Tibial nerve (tissue), 4 donors: ENCODE measurements at regions not wholly inside any gene's neighbourhood (a gene's known extent, or its start where the extent isn't known, plus 50 kb on each side); places are given as distances from the start of the nearest gene placed in this dataset.
A peak's percentile ranks its signal among the peaks of the same experiment; 100 is the strongest.

ENCODE experiments used
- DNase-seq, 2 donors: peaks; one replicate each; pipeline ENCODE4 v3.0.0-alpha.2; 2019; ENCODE audit warnings: low spot score in 2 of 2
- H3K27ac ChIP-seq, 4 donors: fragments of 200-600 bp; sonication (generic) in 3 of 4; one replicate each; pipeline ENCODE4 v1.5.1; 2017 to 2019; ENCODE audit warnings: mild to moderate bottlenecking in 1 of 4
- H3K27me3 ChIP-seq, 2 donors: fragments of 200-600 bp; sonication (generic) in 1 of 2; one replicate each; pipeline versions ENCODE4 v1.5.1 to v1.6.0; 2017 to 2019
- H3K36me3 ChIP-seq, 3 donors: fragments of 200-600 bp; sonication (generic); one replicate each; pipeline ENCODE4 v1.5.1; 2018 to 2019
- H3K4me1 ChIP-seq, 4 donors: fragments of 200-600 bp; sonication (generic) in 3 of 4; one replicate each; pipeline ENCODE4 v1.5.1; 2017 to 2019
- H3K4me3 ChIP-seq, 4 donors: fragments of 200-600 bp; sonication (generic) in 3 of 4; one replicate each; pipeline ENCODE4 v1.5.1; 2017 to 2019; ENCODE audit warnings: mild to moderate bottlenecking in 1 of 4, moderate library complexity in 1 of 4
- H3K9me3 ChIP-seq, 4 donors: fragments of 200-600 bp; sonication (generic) in 3 of 4; one replicate each; pipeline ENCODE4 v1.5.1; 2017 to 2019
- EP300 ChIP-seq, 2 donors: sonication (generic); formaldehyde crosslinking; IDR thresholded peaks; one replicate each; pipeline ENCODE4 v1.6.1; 2017; ENCODE audit warnings: antibody characterized with exemption in 2 of 2, mild to moderate bottlenecking in 1 of 2
- POLR2A ChIP-seq, 2 donors: fragments of 450-650 bp; IDR thresholded peaks; one replicate each; pipeline ENCODE4 v1.6.1; 2017; ENCODE audit warnings: antibody characterized with exemption in 2 of 2, mild to moderate bottlenecking in 2 of 2, moderate library complexity in 2 of 2
- WGBS, 2 donors: methylation state at CpG; one replicate each; pipeline ENCODE4 v1.1.5; 2018; 5-methylcytosine and 5-hydroxymethylcytosine counted together
- TF ChIP-seq, protein P1 (sequence below), 5 experiments: fragments of 200-600 bp in 3 of 5; fragments of 450-650 bp in 2 of 5; sonication (generic) in 3 of 5; IDR thresholded peaks; one replicate each; pipeline ENCODE4 v1.5.1; 2016 to 2019; ENCODE audit warnings: antibody characterized with exemption in 5 of 5, mild to moderate bottlenecking in 3 of 5, moderate library complexity in 2 of 5

DNA sequence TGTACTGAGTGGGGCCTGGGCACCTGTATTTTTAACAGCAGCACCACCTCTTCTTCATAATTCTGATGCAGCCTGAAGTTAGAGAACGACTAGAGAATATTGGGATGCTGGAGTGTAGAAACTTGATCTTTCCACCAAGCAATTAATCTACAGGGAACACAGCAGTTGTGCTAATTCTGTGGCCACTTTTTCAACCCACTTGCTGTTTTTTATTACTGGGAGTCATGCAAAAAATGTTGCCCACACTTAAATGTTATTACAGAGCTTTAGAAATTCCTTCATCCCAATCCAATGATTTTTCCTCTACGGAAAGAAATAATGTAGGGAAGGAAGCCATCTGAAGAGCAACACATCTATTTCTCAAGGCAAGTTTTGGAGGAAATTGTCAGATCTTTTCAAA is 190.9 kb upstream of the TUT7 start:
- no peaks in the 10 kb centered on the region for H3K4me1 ChIP-seq
- H3K4me3 ChIP-seq: no peak overlapping the region
- no peaks in the 10 kb centered on the region for H3K36me3 ChIP-seq
- H3K27me3 ChIP-seq: no peaks in the 10 kb centered on the region
- TF ChIP-seq POLR2A (IDR thresholded peaks at IDR 0.05): no peak
- no peak for TF ChIP-seq EP300 (IDR thresholded peaks at IDR 0.05)
- no peak for DNase-seq
- H3K9me3 ChIP-seq: no peaks in the 10 kb centered on the region
- no peak overlapping the region for H3K27ac ChIP-seq
- WGBS, 2 donors: 36 to 45% methylated on average over 2 of the region's 2 CpGs

- Histone ChIP-seq H3K4me3 (no peak overlapping the region), H3K9me3 (peaks cover 0 to 5% (median 0%) of the 10 kb centered on the region in 4 donors), H3K27ac (no peak overlapping the region), H3K4me1 (no peaks in the 10 kb centered on the region), H3K36me3 (no peaks in the 10 kb centered on the region), H3K27me3 (no peaks in the 10 kb centered on the region)
- 47 to 48% methylated on average over 2 of the region's 2 CpGs for WGBS, 2 donors
- no peak for TF ChIP-seq POLR2A (IDR thresholded peaks at IDR 0.05)
- TF ChIP-seq EP300 (IDR thresholded peaks at IDR 0.05): no peak
- TF ChIP-seq, protein P1, sequence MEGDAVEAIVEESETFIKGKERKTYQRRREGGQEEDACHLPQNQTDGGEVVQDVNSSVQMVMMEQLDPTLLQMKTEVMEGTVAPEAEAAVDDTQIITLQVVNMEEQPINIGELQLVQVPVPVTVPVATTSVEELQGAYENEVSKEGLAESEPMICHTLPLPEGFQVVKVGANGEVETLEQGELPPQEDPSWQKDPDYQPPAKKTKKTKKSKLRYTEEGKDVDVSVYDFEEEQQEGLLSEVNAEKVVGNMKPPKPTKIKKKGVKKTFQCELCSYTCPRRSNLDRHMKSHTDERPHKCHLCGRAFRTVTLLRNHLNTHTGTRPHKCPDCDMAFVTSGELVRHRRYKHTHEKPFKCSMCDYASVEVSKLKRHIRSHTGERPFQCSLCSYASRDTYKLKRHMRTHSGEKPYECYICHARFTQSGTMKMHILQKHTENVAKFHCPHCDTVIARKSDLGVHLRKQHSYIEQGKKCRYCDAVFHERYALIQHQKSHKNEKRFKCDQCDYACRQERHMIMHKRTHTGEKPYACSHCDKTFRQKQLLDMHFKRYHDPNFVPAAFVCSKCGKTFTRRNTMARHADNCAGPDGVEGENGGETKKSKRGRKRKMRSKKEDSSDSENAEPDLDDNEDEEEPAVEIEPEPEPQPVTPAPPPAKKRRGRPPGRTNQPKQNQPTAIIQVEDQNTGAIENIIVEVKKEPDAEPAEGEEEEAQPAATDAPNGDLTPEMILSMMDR (IDR thresholded peaks at IDR 0.05): no peak
- no peak for DNase-seq
Measured at GRCh38 chr9:86541014-86541570, 186.9 kb upstream of the TUT7 start.

GRCh38 chr9:86535406-86535915 is 181.3 kb upstream of the TUT7 start:
- H3K27ac ChIP-seq: peak overlapping the region in 1 of 4 donors; percentile 40
- peaks cover 0 to 7% (median 0%) of the 10 kb centered on the region in 4 donors for H3K9me3 ChIP-seq
- WGBS, 2 donors: 82 to 84% methylated on average over 5 of the region's 5 CpGs
- no peaks in the 10 kb centered on the region for H3K4me1 ChIP-seq
- no peaks in the 10 kb centered on the region for H3K27me3 ChIP-seq
- no peak overlapping the region for H3K4me3 ChIP-seq
- no peak for TF ChIP-seq POLR2A (IDR thresholded peaks at IDR 0.05)
- TF ChIP-seq EP300 (IDR thresholded peaks at IDR 0.05): no peak
- TF ChIP-seq, protein P1 (IDR thresholded peaks at IDR 0.05): no peak
- no peak for DNase-seq
- H3K36me3 ChIP-seq: no peaks in the 10 kb centered on the region

DNA sequence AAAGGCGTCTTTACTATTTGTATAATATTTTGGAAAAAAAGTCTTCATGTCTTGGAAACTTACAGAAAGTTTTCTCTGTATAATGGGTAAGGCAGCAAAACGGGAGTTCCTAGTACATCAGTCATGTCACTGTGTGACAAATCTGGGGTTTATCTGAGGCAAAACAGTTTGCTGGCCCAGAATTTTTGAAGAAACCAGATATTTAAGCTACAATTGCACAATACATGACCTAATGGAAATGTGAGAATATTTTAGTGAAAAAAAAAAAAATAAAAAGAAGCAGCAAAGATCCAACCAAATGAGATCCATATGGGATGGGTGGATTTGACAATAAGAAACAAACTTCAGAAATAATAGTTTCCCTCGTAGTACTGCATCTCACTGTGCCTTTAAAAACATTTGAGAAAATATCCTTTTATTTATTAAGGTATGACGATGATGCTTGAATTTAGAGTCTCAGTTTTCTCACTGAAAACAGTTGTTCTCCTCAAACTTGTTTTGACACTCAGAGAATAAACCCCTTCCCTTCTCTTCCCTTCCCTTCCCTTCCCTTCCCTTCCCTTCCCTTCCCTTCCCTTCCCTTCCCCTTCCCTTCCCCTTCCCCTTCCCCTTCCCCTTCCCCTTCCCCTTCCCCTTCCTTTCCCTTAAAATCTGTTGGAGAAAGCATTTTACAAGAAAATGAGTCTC is 180.5 kb upstream of the TUT7 start:
- H3K36me3 ChIP-seq: no peaks in the 10 kb centered on the region
- H3K27me3 ChIP-seq: no peaks in the 10 kb centered on the region
- DNase-seq: no peak
- H3K27ac ChIP-seq: peak overlapping the region in 1 of 4 donors; percentile 40
- no peaks in the 10 kb centered on the region for H3K4me1 ChIP-seq
- WGBS, 2 donors: 52 to 68% methylated on average over 4 of the region's 4 CpGs
- peaks cover 0 to 7% (median 0%) of the 10 kb centered on the region in 4 donors for H3K9me3 ChIP-seq
- H3K4me3 ChIP-seq: no peak overlapping the region
- TF ChIP-seq POLR2A (IDR thresholded peaks at IDR 0.05) (no peak), EP300 (IDR thresholded peaks at IDR 0.05) (peak in 1 of 2 donors; percentile 61)
- TF ChIP-seq, protein P1 (IDR thresholded peaks at IDR 0.05): no peak

DNA sequence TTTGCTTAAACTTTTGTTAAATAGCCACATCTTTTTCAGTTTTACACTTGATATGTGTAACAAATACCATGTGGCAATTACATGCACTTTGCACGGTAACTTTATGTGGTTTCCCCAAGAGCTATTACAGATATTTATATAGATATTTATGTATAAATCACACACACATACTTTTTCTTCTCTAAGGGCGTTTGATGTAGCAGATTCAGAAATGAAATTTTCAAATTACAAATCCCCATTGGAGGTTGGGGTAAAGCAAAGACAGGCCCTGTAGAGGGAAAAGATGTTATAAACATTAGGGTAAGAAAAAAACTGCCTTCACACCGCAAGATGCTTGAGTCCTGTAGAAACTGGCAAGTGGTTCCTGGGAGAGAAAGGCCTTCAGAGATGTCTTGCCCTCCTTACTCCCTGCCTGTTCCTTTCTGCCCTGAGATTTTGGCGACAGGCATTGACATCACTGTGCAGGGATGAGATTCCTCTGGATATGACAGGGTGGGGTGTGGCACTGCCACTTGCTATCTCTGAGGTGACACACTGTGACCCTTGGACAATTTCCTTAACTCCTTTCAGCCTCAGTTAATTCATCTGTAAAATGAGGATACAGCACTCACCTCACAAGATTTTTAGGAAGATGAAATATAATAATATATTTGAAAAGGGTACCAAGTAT is 177.9 kb upstream of the TUT7 start:
- DNase-seq: no peak
- 85 to 96% methylated on average over 4 of the region's 4 CpGs for WGBS, 2 donors
- TF ChIP-seq POLR2A (IDR thresholded peaks at IDR 0.05) (no peak), EP300 (IDR thresholded peaks at IDR 0.05) (no peak)
- TF ChIP-seq, protein P1 (IDR thresholded peaks at IDR 0.05): no peak
- H3K4me1 ChIP-seq: no peaks in the 10 kb centered on the region
- no peak overlapping the region for H3K4me3 ChIP-seq
- H3K9me3 ChIP-seq: peaks cover 0 to 7% (median 0%) of the 10 kb centered on the region in 4 donors
- H3K36me3 ChIP-seq: no peaks in the 10 kb centered on the region
- no peaks in the 10 kb centered on the region for H3K27me3 ChIP-seq
- H3K27ac ChIP-seq: no peak overlapping the region
